ENCODE measurements at regions not wholly inside any gene's neighbourhood (a gene's known extent, or its start where the extent isn't known, plus 50 kb on each side); places are given as distances from the start of the nearest gene placed in this dataset.

GRCh38 chrX:121244511-121244910, 197.1 kb downstream of the GLUD2 start:
- DNase-seq (ENCODE audit: low read depth): no peak
- TF ChIP-seq CTCF (IDR thresholded peaks at IDR 0.05; ENCODE audit: insufficient read depth, low read length): no peak

DNA sequence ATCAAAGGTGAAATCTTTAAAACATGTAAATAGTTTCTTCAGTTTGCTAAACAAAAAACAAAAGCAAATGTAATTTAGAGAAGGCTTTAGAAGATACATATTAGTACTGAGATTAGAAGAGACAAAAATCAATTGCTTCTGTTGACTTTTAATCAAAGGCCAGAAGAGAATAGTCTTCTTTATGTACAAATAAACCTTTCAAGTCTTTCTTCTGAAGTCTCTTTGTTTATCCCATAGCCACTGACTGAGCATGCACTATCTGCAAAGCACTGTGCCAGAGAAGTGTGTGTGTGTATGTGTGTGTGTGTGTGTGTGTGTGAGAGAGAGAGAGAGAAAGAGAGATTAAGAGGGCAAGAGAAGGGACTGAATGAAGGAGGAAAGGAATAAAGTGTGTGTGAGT, 198.4 kb downstream of the GLUD2 start:
- TF ChIP-seq CTCF (IDR thresholded peaks at IDR 0.05; ENCODE audit: insufficient read depth, low read length): no peak
- DNase-seq (ENCODE audit: low read depth): no peak
- H3K4me3 ChIP-seq (ENCODE audit: low read depth, low read length): no peak overlapping the region

More at GRCh38 chrX:121244511-121244910, 197.1 kb downstream of the GLUD2 start:
- H3K4me3 ChIP-seq (ENCODE audit: low read depth, low read length): no peak overlapping the region

GRCh38 chrX:121254336-121254735, 206.9 kb downstream of the GLUD2 start:
- no peak overlapping the region for H3K4me3 ChIP-seq (ENCODE audit: low read depth, low read length)
- DNase-seq (ENCODE audit: low read depth): peak; percentile 0
- TF ChIP-seq CTCF (IDR thresholded peaks at IDR 0.05; ENCODE audit: insufficient read depth, low read length): peak; percentile 10

- no peak for TF ChIP-seq CTCF (IDR thresholded peaks at IDR 0.05; ENCODE audit: insufficient read depth, low read length)
- no peak overlapping the region for H3K4me3 ChIP-seq (ENCODE audit: low read depth, low read length)
- peak; percentile 25 for DNase-seq (ENCODE audit: low read depth)
Measured at GRCh38 chrX:121256647-121257046, 209.2 kb downstream of the GLUD2 start.

- no peak overlapping the region for H3K4me3 ChIP-seq (ENCODE audit: low read depth, low read length)
- no peak for DNase-seq (ENCODE audit: low read depth)
- TF ChIP-seq CTCF (IDR thresholded peaks at IDR 0.05; ENCODE audit: insufficient read depth, low read length): no peak
Measured at GRCh38 chrX:121258545-121258944, 211.1 kb downstream of the GLUD2 start.

- H3K4me3 ChIP-seq (ENCODE audit: low read depth, low read length): no peak overlapping the region
- TF ChIP-seq CTCF (IDR thresholded peaks at IDR 0.05; ENCODE audit: insufficient read depth, low read length): no peak
- DNase-seq (ENCODE audit: low read depth): no peak
Measured at GRCh38 chrX:121259170-121259569, 211.8 kb downstream of the GLUD2 start.

DNA sequence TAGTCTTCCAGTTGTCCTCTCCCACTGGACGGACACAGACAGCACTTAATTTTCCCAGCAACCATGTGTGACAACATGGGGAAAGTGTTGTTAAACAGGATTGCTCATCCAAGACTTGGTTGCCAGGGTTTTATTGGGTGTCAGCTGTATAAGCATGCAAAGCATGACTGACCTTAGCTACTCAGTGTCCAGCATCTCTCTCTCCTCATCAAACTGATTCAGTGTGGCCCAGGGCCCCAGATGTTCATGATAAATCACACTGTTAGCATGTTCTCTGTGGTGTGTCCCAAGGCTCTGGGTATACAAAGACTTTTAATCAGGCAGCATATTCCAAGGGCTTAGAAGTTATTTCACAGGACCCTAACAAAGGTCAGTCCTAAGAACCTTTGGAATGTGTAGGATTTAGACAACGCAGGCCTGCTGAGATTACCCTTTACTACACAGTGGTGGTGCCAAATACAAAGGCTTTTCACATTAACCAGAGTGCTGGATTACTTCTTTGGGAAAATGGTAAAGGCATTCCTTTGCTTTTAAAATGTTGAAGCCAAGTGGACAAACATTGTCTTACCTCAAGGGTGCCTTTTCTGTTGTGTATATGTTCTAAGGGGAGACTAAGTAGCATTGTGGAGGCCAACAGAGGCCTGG, 213.3 kb downstream of the GLUD2 start:
- TF ChIP-seq CTCF (IDR thresholded peaks at IDR 0.05; ENCODE audit: insufficient read depth, low read length): no peak
- no peak overlapping the region for H3K4me3 ChIP-seq (ENCODE audit: low read depth, low read length)
- DNase-seq (ENCODE audit: low read depth): no peak

Data from fibroblast of the aortic adventitia (primary cell).